Right cardiac atrium (tissue), 5 donors: ENCODE measurements at regions not wholly inside any gene's neighbourhood (a gene's known extent, or its start where the extent isn't known, plus 50 kb on each side); places are given as distances from the start of the nearest gene placed in this dataset.
"Not testable (repeated sequence)": the region's sequence is repeated elsewhere in the genome, so short reads cannot be mapped to it uniquely, and the experiment has no call there.

Experiments
- ATAC-seq, 2 donors: fragments of 200-7000 bp; cut with Tn5 transposase; one replicate each; pipeline versions ENCODE4 v1.8.0 to v1.9.1; 2020; ENCODE audit warnings: moderate library complexity in 2 of 2, mild to moderate bottlenecking in 1 of 2
- DNase-seq, 3 donors: peaks; one replicate each; pipeline ENCODE4 v3.0.0-alpha.2; 2020
- H3K27ac ChIP-seq: one replicate; pipeline ENCODE4 v1.5.1; 2013; ENCODE audit warnings: mild to moderate bottlenecking, low read length, control low read depth, moderate library complexity
- H3K27me3 ChIP-seq: one replicate; pipeline ENCODE4 v1.6.1; 2013; ENCODE audit not compliant: control insufficient read depth, insufficient read depth
- H3K4me1 ChIP-seq: one replicate; pipeline ENCODE4 v1.6.1; 2013; ENCODE audit warnings: low read length; ENCODE audit not compliant: control insufficient read depth, insufficient read depth
- H3K4me3 ChIP-seq: one replicate; pipeline ENCODE4 v1.5.1; 2013; ENCODE audit warnings: low read length, control low read depth
- H3K9me3 ChIP-seq: one replicate; pipeline ENCODE4 v1.6.1; 2013; ENCODE audit warnings: low read length; ENCODE audit not compliant: control insufficient read depth
- WGBS: extraction: QIAGEN DNeasy Blood & Tissue Kit; methylation state at CpG from one replicate; pipeline ENCODE4 v1.1.7; 2013; 5-methylcytosine and 5-hydroxymethylcytosine counted together
- intact Hi-C, 4 donors: fragments of 100-400 bp; cut with DNase I; formaldehyde crosslinking; loops; one replicate each; pipeline versions ENCODE4 v1.11.0 to v1.14.0; 2022 to 2023
- donor health status: healthy with polysubstance abuse.
- donor health status: DM: no; HTN: yes; CAD: no.
- donor health status: DM: no; HTN: no; CAD: no.
- donor health status: DM: no; HTN: yes; CAD: no; lungs with severe emphysema.
- donor health status: DM: yes; HTN: yes; CAD: no.

GRCh38 chr4:11647433-11647832 lies 218.7 kb upstream of the HS3ST1 start:
- intact Hi-C loops: no loop called here
- Histone ChIP-seq H3K27ac (no peak overlapping the region), H3K4me3 (no peak overlapping the region), H3K9me3 (no peaks in the 10 kb centered on the region), H3K4me1 (no peaks in the 10 kb centered on the region), H3K27me3 (no peaks in the 10 kb centered on the region)
- ATAC-seq (no peak), DNase-seq (no peak)

- WGBS: 96% methylated on average over 2 of the region's 2 CpGs
These were observed 214.4 kb upstream of the HS3ST1 start for GRCh38 chr4:11643081-11643480.

GRCh38 chr4:11640584-11640983 lies 211.9 kb upstream of the HS3ST1 start:
- no peak for DNase-seq
- no peak for ATAC-seq
- WGBS: 79% methylated on average over 2 of the region's 2 CpGs
- Histone ChIP-seq H3K27ac (no peak overlapping the region), H3K27me3 (no peaks in the 10 kb centered on the region), H3K4me1 (no peaks in the 10 kb centered on the region), H3K9me3 (no peaks in the 10 kb centered on the region), H3K4me3 (no peak overlapping the region)
- intact Hi-C loops: no loop called here

More at GRCh38 chr4:11643081-11643480, 214.4 kb upstream of the HS3ST1 start:
- intact Hi-C loops, DNase-seq, H3K27ac ChIP-seq, H3K9me3 ChIP-seq, H3K4me1 ChIP-seq, H3K27me3 ChIP-seq, ATAC-seq, H3K4me3 ChIP-seq: not testable (repeated sequence)

- Histone ChIP-seq H3K27ac (no peak overlapping the region), H3K9me3 (no peaks in the 10 kb centered on the region), H3K27me3 (no peaks in the 10 kb centered on the region), H3K4me3 (no peak overlapping the region), H3K4me1 (no peaks in the 10 kb centered on the region)
- ATAC-seq (no peak), DNase-seq (no peak)
- WGBS: 71% methylated on average over 4 of the region's 4 CpGs
- intact Hi-C loops: loop anchor here in 1 of 4 donors (10.0 kb wide), 1 partner anchor 88 kb away; no protein-coding TSS in a partner anchor
These were observed 207.9 kb upstream of the HS3ST1 start for GRCh38 chr4:11636551-11636950.

DNA sequence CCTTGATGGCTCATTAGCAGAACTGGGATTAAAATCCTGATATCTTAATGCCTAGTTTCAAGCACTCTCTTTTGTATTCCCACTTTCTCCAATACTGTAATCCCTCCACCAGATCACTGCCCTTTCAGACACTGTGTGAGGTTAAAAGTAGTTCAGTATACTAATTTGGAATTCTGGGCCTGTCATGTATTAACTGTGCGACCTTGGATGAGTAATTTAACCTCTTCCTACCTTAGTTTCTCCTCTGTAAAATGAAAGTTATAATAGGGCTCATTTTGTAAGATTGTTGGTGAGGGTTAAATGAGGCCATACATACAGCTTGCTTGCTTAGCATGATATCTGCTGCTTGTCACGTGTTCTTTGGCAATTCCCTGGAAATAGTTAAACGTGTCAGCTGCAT lies 207.3 kb upstream of the HS3ST1 start:
- DNase-seq (no peak), ATAC-seq (no peak)
- 49% methylated on average over 3 of the region's 3 CpGs for WGBS
- Histone ChIP-seq H3K27ac (no peak overlapping the region), H3K27me3 (no peaks in the 10 kb centered on the region), H3K4me3 (no peak overlapping the region), H3K4me1 (no peaks in the 10 kb centered on the region), H3K9me3 (no peaks in the 10 kb centered on the region)
- intact Hi-C loops: loop anchor here in 1 of 4 donors (10.0 kb wide), 1 partner anchor 89 kb away; no protein-coding TSS in a partner anchor

DNA sequence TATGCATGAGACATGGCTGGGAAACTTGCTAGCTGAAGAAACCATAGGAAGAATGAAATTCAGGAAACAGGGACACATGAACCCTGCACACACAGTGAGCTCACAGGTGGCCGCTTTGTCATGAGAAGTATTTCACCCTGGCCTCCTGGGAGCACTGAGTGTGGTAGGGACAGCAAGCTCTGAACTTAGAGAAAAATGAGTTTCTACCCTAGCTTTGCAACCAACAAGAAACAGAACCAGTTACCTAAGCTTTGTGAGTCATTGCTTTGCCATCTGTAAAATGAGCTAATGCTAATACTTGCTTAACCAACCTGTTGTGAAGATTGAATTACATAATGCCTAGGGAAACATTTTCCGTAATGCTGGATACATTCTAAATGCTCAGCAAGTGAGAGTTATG lies 206.6 kb upstream of the HS3ST1 start:
- H3K4me3 ChIP-seq: no peak overlapping the region
- H3K27ac ChIP-seq: no peak overlapping the region
- no peak for ATAC-seq
- intact Hi-C loops: loop anchor here in 1 of 4 donors (10.0 kb wide), 1 partner anchor 89 kb away; no protein-coding TSS in a partner anchor
- no peaks in the 10 kb centered on the region for H3K4me1 ChIP-seq
- WGBS: 91% methylated on average over 2 of the region's 2 CpGs
- no peak for DNase-seq
- H3K9me3 ChIP-seq: no peaks in the 10 kb centered on the region
- H3K27me3 ChIP-seq: no peaks in the 10 kb centered on the region

DNA sequence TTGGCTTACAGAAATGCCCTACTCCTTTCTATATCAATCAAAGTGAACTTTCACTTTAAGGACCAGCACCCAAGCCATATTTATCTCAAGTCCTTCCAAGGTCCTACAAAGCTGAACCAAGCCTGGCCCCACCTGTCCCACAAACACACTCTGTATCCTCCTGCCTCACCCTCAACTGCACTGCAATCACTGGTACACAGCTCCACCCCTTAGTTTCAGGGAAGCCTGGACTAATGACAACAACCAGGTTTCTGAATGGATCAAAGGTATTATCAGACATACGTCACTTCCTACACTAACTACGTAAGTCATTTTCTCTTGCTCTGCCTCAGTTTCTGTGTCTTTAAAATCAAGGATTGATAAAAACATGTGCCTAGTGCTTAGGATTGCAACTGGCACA lies 205.6 kb upstream of the HS3ST1 start:
- Histone ChIP-seq H3K4me1 (no peaks in the 10 kb centered on the region), H3K27me3 (no peaks in the 10 kb centered on the region), H3K27ac (no peak overlapping the region), H3K9me3 (no peaks in the 10 kb centered on the region), H3K4me3 (no peak overlapping the region)
- DNase-seq: no peak
- WGBS: 87% methylated on average over 2 of the region's 2 CpGs
- ATAC-seq: no peak
- intact Hi-C loops: loop anchor here in 1 of 4 donors (10.0 kb wide), 1 partner anchor 91 kb away; no protein-coding TSS in a partner anchor

GRCh38 chr4:11633430-11633829 lies 204.7 kb upstream of the HS3ST1 start:
- H3K27me3 ChIP-seq: no peaks in the 10 kb centered on the region
- no peak overlapping the region for H3K4me3 ChIP-seq
- 71% methylated on average over 4 of the region's 4 CpGs for WGBS
- DNase-seq: no peak
- H3K9me3 ChIP-seq: no peaks in the 10 kb centered on the region
- no peak for ATAC-seq
- no peaks in the 10 kb centered on the region for H3K4me1 ChIP-seq
- no peak overlapping the region for H3K27ac ChIP-seq
- intact Hi-C loops: loop anchor here in 1 of 4 donors (10.0 kb wide), 1 partner anchor 91 kb away; no protein-coding TSS in a partner anchor

GRCh38 chr4:11632483-11632882 lies 203.8 kb upstream of the HS3ST1 start:
- ATAC-seq (peak in 1 of 2 donors; percentile 73), DNase-seq (peak in 2 of 3 donors; percentile 16 to 43)
- Histone ChIP-seq H3K4me3 (no peak overlapping the region), H3K27ac (no peak overlapping the region), H3K9me3 (no peaks in the 10 kb centered on the region), H3K4me1 (no peaks in the 10 kb centered on the region), H3K27me3 (no peaks in the 10 kb centered on the region)
- intact Hi-C loops: loop anchor here in 1 of 4 donors (10.0 kb wide), 1 partner anchor 92 kb away; no protein-coding TSS in a partner anchor
- 64% methylated on average over 6 of the region's 6 CpGs for WGBS

DNA sequence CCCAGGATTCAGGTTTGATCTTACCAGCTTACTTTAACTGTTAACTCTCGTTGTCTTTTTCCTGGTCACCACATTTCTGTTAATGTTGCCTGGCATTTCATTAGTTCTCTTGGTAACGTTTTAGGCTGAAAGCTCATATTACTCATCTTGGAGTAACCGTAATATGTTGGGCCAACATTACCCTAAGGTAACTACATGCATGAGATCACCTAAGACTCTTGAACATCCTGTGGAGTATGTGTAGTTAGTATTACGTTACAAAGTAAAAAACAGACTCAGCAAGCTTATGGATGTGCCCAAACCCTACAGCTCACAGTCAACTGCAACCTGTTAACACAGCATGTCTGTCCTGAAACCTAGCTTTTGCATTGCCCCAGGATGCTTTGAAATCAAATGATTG lies 203.3 kb upstream of the HS3ST1 start:
- no peaks in the 10 kb centered on the region for H3K4me1 ChIP-seq
- 88% methylated on average over 4 of the region's 4 CpGs for WGBS
- no peak overlapping the region for H3K4me3 ChIP-seq
- H3K9me3 ChIP-seq: no peaks in the 10 kb centered on the region
- H3K27me3 ChIP-seq: no peaks in the 10 kb centered on the region
- no peak for ATAC-seq
- DNase-seq: no peak
- H3K27ac ChIP-seq: no peak overlapping the region
- intact Hi-C loops: loop anchor here in 1 of 4 donors (10.0 kb wide), 1 partner anchor 93 kb away; no protein-coding TSS in a partner anchor

GRCh38 chr4:11631416-11631815 lies 202.7 kb upstream of the HS3ST1 start:
- WGBS: 96% methylated on average over 2 of the region's 2 CpGs
- H3K4me1 ChIP-seq: no peaks in the 10 kb centered on the region
- no peaks in the 10 kb centered on the region for H3K9me3 ChIP-seq
- intact Hi-C loops: loop anchor here in 1 of 4 donors (10.0 kb wide), 1 partner anchor 93 kb away; no protein-coding TSS in a partner anchor
- H3K27me3 ChIP-seq: no peaks in the 10 kb centered on the region
- ATAC-seq (no peak), DNase-seq (no peak)
- H3K4me3 ChIP-seq: no peak overlapping the region
- H3K27ac ChIP-seq: no peak overlapping the region
